GM23248 (cell line): ENCODE measurements at regions not wholly inside any gene's neighbourhood (a gene's known extent, or its start where the extent isn't known, plus 50 kb on each side); places are given as distances from the start of the nearest gene placed in this dataset.

Experiments used
- DNase-seq: peaks from one replicate; pipeline ENCODE4 v3.0.0-alpha.2; 2015
- H2AFZ ChIP-seq: fragments of 200-600 bp; sonication (generic); 2 replicates; pipeline ENCODE4 v1.6.1; 2016; ENCODE audit warnings: antibody characterized with exemption
- H3F3A ChIP-seq: fragments of 200-600 bp; sonication (generic); 2 replicates; pipeline ENCODE4 v1.6.1; 2016; ENCODE audit warnings: mild to moderate bottlenecking, antibody characterized with exemption, mixed run types; ENCODE audit not compliant: insufficient read depth
- H3K27ac ChIP-seq: fragments of 200-600 bp; sonication (generic); 2 replicates; pipeline ENCODE4 v1.5.1; 2016; ENCODE audit warnings: mild to moderate bottlenecking
- H3K27me3 ChIP-seq: fragments of 200-600 bp; sonication (generic); replicated peaks from 2 replicates; pipeline ENCODE4 v1.6.1; 2016; ENCODE audit warnings: mild to moderate bottlenecking; ENCODE audit not compliant: insufficient read depth
- H3K36me3 ChIP-seq: fragments of 200-600 bp; sonication (generic); 2 replicates; pipeline ENCODE4 v1.6.1; 2016; ENCODE audit warnings: low read depth, mild to moderate bottlenecking
- H3K4me1 ChIP-seq: fragments of 200-600 bp; sonication (generic); 2 replicates; pipeline ENCODE4 v1.6.1; 2016; ENCODE audit warnings: mild to moderate bottlenecking; ENCODE audit not compliant: insufficient read depth
- H3K4me2 ChIP-seq: fragments of 200-600 bp; sonication (generic); one replicate; pipeline ENCODE4 v1.6.1; 2016; ENCODE audit warnings: mild to moderate bottlenecking; ENCODE audit not compliant: unreplicated experiment
- H3K4me3 ChIP-seq: fragments of 200-600 bp; sonication (generic); 2 replicates; pipeline ENCODE4 v1.5.1; 2016; ENCODE audit warnings: mild to moderate bottlenecking
- H3K79me2 ChIP-seq: fragments of 200-600 bp; sonication (generic); 2 replicates; pipeline ENCODE4 v1.6.1; 2016; ENCODE audit warnings: mild to moderate bottlenecking; ENCODE audit not compliant: insufficient read depth
- H3K9ac ChIP-seq: fragments of 200-600 bp; sonication (generic); 2 replicates; pipeline ENCODE4 v1.6.1; 2016; ENCODE audit warnings: mild to moderate bottlenecking
- H3K9me2 ChIP-seq: fragments of 200-600 bp; sonication (generic); 2 replicates; pipeline ENCODE4 v1.6.1; 2016; ENCODE audit warnings: mixed run types, mild to moderate bottlenecking, moderate library complexity; ENCODE audit not compliant: insufficient read depth
- H3K9me3 ChIP-seq: fragments of 200-600 bp; sonication (generic); one replicate; pipeline ENCODE4 v1.6.1; 2017; ENCODE audit warnings: low read depth
- H4K20me1 ChIP-seq: fragments of 200-600 bp; sonication (generic); 2 replicates; pipeline ENCODE4 v1.6.0; 2016; ENCODE audit not compliant: insufficient read depth
- EZH2 ChIP-seq: fragments of 200-600 bp; sonication (generic); IDR thresholded peaks from 2 replicates; pipeline ENCODE4 v1.6.1; 2018; ENCODE audit warnings: antibody characterized with exemption, mild to moderate bottlenecking; ENCODE audit not compliant: insufficient read depth, poor library complexity, severe bottlenecking
- EZH2phosphoT487 ChIP-seq: fragments of 200-600 bp; sonication (generic); IDR thresholded peaks from 2 replicates; pipeline ENCODE4 v1.6.1; 2018; ENCODE audit warnings: antibody characterized with exemption, moderate library complexity, mild to moderate bottlenecking, low read depth; ENCODE audit not compliant: insufficient read depth
- WGBS, 2 experiments: methylation state at CpG; one replicate each; pipeline ENCODE4 v1.1.6; 2015 to 2017; ENCODE audit warnings: low lambda C conversion rate in 2 of 2, low coverage in 1 of 2; ENCODE audit errors: missing lambda C conversion rate in 2 of 2; 5-methylcytosine and 5-hydroxymethylcytosine counted together
- in situ Hi-C: fragments of 300-500 bp; cut with MboI; formaldehyde crosslinking; loops from 2 replicates; pipeline ENCODE4 v1.15.0; 2020

GRCh38 chr11:69384251-69385143 is 90.5 kb downstream of the MYEOV start:
- Histone ChIP-seq H3K9me3 (peaks cover 6% of the 10 kb centered on the region), H3K79me2 (no peaks in the 10 kb centered on the region), H3K36me3 (no peaks in the 10 kb centered on the region), H3K4me2 (no peak overlapping the region), H4K20me1 (no peaks in the 10 kb centered on the region), H3K4me3 (no peak overlapping the region), H3K27ac (no peak overlapping the region), H3K9ac (no peak overlapping the region), H3K9me2 (no peaks in the 10 kb centered on the region), H3K27me3 (no peaks in the 10 kb centered on the region), H3K4me1 (no peaks in the 10 kb centered on the region), H3F3A (no peaks in the 10 kb centered on the region), H2AFZ (no peak overlapping the region)
- WGBS, 2 experiments: 78 to 81% methylated on average over 31 of the region's 31 CpGs
- no peak for DNase-seq
- TF ChIP-seq EZH2 (no peak), EZH2phosphoT487 (no peak)
- in situ Hi-C loops: no loop called here

DNA sequence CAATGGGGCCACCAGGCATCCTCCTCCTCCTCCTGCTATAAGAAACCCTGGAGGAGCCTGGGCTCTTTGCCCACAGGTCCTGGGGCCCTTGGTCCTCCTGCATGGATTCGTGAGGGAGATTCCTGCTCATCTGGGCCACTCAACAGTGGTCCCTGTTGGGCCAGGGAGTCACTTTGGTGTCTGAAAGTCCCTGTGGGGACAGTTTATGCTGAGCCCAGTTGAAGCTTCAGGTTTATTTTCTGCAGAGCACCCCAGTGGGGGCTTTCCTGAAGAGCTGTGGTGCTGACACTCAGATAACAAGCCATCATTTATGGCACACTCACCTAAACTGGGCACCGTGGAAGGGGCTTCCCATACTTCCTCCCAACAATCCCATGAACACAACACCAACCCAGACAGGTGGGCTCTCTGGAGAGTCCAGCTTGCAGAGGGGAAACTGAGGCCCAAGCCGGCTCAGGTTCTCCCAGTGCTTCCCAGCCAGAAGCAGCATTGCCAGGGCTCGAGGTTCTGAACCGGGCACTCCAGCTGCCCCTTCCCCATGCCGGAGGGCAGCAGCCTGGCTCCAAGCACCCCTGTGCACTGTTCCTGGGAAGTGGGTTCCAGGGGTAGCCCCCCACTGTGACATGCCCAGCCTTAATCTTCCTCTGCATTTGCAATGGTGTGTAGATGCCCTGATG is 91.3 kb downstream of the MYEOV start:
- Histone ChIP-seq H3K4me1 (no peaks in the 10 kb centered on the region), H3F3A (no peaks in the 10 kb centered on the region), H3K4me2 (no peak overlapping the region), H3K27me3 (no peaks in the 10 kb centered on the region), H3K9ac (no peak overlapping the region), H3K4me3 (no peak overlapping the region), H2AFZ (no peak overlapping the region), H4K20me1 (no peaks in the 10 kb centered on the region), H3K36me3 (no peaks in the 10 kb centered on the region), H3K79me2 (no peaks in the 10 kb centered on the region), H3K9me2 (no peaks in the 10 kb centered on the region), H3K9me3 (peaks cover 6% of the 10 kb centered on the region), H3K27ac (no peak overlapping the region)
- no peak for TF ChIP-seq EZH2
- TF ChIP-seq EZH2phosphoT487: no peak
- in situ Hi-C loops: no loop called here
- DNase-seq: no peak
- 84 to 87% methylated on average over 6 of the region's 6 CpGs for WGBS, 2 experiments

DNA sequence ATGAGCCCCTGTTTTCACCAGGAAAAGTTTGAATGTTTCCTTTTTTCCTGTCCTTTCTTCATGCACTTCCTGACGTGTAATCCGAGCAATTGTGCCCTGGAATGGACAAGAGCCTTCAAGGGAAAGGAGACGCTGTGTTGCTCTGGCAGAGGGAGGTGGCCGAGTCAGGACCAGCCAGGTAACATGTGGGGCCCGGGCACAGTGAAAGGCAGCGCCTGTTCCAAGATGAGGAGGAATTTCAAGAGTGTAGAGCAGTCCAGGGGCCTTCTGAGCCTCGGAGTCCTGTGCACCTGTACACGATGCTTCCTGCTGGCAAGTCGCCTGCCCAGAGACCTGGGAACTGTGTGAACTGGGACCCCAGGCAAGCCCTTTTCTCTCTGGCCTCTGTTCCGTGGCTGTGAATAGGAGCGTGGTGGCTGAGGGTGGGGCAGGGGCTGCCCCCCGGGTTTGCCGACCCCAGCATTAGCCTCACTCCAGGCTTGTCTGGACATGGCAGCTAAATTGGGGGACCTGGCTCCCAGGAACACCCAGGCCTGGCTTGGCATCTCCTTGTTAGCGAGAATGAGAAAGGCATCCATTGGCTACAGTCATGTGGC is 92.0 kb downstream of the MYEOV start:
- no peaks in the 10 kb centered on the region for H3K9me2 ChIP-seq
- DNase-seq: no peak
- no peaks in the 10 kb centered on the region for H3K79me2 ChIP-seq
- H3K4me3 ChIP-seq: no peak overlapping the region
- in situ Hi-C loops: no loop called here
- TF ChIP-seq EZH2: no peak
- TF ChIP-seq EZH2phosphoT487: no peak
- no peaks in the 10 kb centered on the region for H3K36me3 ChIP-seq
- WGBS, 2 experiments: 79 to 82% methylated on average over 14 of the region's 14 CpGs
- H2AFZ ChIP-seq: no peak overlapping the region
- H3K9me3 ChIP-seq: peaks cover 6% of the 10 kb centered on the region
- no peaks in the 10 kb centered on the region for H4K20me1 ChIP-seq
- no peak overlapping the region for H3K9ac ChIP-seq
- H3F3A ChIP-seq: no peaks in the 10 kb centered on the region
- H3K27ac ChIP-seq: no peak overlapping the region
- H3K4me2 ChIP-seq: no peak overlapping the region
- H3K27me3 ChIP-seq: no peaks in the 10 kb centered on the region
- no peaks in the 10 kb centered on the region for H3K4me1 ChIP-seq

GRCh38 chr11:69386594-69387408 is 92.8 kb downstream of the MYEOV start:
- no peak overlapping the region for H3K4me2 ChIP-seq
- H3K9me3 ChIP-seq: peaks cover 6% of the 10 kb centered on the region
- H3K36me3 ChIP-seq: no peaks in the 10 kb centered on the region
- H3K4me1 ChIP-seq: no peaks in the 10 kb centered on the region
- 82 to 86% methylated on average over 8 of the region's 8 CpGs for WGBS, 2 experiments
- TF ChIP-seq EZH2 (no peak), EZH2phosphoT487 (no peak)
- DNase-seq: no peak
- no peaks in the 10 kb centered on the region for H3K9me2 ChIP-seq
- H3F3A ChIP-seq: no peaks in the 10 kb centered on the region
- H2AFZ ChIP-seq: no peak overlapping the region
- no peak overlapping the region for H3K27ac ChIP-seq
- no peaks in the 10 kb centered on the region for H3K79me2 ChIP-seq
- no peak overlapping the region for H3K9ac ChIP-seq
- H3K27me3 ChIP-seq: no peaks in the 10 kb centered on the region
- no peak overlapping the region for H3K4me3 ChIP-seq
- in situ Hi-C loops: no loop called here
- no peaks in the 10 kb centered on the region for H4K20me1 ChIP-seq
